ENCODE measurements at regions not wholly inside any gene's neighbourhood (a gene's known extent, or its start where the extent isn't known, plus 50 kb on each side); places are given as distances from the start of the nearest gene placed in this dataset.

DNA sequence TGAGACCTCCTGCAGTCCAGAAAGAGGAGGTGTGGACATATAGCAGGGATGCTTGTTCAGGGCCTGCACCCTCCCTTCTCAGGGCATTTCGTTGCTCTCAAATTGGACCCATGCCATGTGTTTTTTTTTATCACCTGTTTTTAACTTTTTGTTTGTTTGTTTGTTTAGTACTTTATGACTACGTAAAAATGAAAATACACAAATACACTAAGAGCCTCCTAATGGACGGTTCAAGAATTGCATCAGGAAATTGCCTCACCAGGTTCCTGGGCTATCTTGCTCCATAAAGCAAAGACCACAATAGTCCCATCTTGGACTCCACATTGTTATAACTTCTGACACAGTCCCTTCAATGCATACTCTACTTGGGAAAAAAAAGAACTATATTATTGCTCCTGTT, 1685.9 kb upstream of the TENM3 start:
- H3K79me2 ChIP-seq (ENCODE audit: insufficient read depth, low read length): no peaks in the 10 kb centered on the region
- no peaks in the 10 kb centered on the region for H3K9me3 ChIP-seq (ENCODE audit: control insufficient read depth in 1 of 2, insufficient read depth in 1 of 2, low read depth in 1 of 2, low read length in 2 of 2)
- BruUV-seq (replicated peaks): no TSS peak
- TF ChIP-seq RAD21 (IDR thresholded peaks at IDR 0.05; ENCODE audit: low read depth) (peak; percentile 30), ELF1 (IDR thresholded peaks at IDR 0.05; ENCODE audit: borderline replicate concordance, low read depth) (no peak), CEBPB (IDR thresholded peaks at IDR 0.05; ENCODE audit: low read depth) (no peak), FOSL1 (IDR thresholded peaks at IDR 0.05; ENCODE audit: low read depth) (0 out of 2 replicates have a peak, but pooled peaks have one; percentile 9), JUND (IDR thresholded peaks at IDR 0.05) (no peak), ZFX (IDR thresholded peaks at IDR 0.05) (no peak), CBX3 (IDR thresholded peaks at IDR 0.05; ENCODE audit: low read depth) (no peak), SP1 (IDR thresholded peaks at IDR 0.05; ENCODE audit: low read depth) (no peak)
- TF ChIP-seq, protein P1, sequence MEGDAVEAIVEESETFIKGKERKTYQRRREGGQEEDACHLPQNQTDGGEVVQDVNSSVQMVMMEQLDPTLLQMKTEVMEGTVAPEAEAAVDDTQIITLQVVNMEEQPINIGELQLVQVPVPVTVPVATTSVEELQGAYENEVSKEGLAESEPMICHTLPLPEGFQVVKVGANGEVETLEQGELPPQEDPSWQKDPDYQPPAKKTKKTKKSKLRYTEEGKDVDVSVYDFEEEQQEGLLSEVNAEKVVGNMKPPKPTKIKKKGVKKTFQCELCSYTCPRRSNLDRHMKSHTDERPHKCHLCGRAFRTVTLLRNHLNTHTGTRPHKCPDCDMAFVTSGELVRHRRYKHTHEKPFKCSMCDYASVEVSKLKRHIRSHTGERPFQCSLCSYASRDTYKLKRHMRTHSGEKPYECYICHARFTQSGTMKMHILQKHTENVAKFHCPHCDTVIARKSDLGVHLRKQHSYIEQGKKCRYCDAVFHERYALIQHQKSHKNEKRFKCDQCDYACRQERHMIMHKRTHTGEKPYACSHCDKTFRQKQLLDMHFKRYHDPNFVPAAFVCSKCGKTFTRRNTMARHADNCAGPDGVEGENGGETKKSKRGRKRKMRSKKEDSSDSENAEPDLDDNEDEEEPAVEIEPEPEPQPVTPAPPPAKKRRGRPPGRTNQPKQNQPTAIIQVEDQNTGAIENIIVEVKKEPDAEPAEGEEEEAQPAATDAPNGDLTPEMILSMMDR (IDR thresholded peaks at IDR 0.05 in 2 of 3, conservative IDR thresholded peaks at IDR 0.05 in 1 of 3; ENCODE audit: borderline replicate concordance in 1 of 3, insufficient read depth in 1 of 3, low read depth in 2 of 3, low read length in 2 of 3): peak; percentile 5 to 59 (median 52); a peak in 4 of 6 replicates
- H3K36me3 ChIP-seq (ENCODE audit: control insufficient read depth in 1 of 2, insufficient read depth in 2 of 2, low read length in 2 of 2): no peaks in the 10 kb centered on the region
- intact Hi-C loops (cut with micrococcal nuclease): loop anchor here (10.0 kb wide), 1 partner anchor 1963 kb away; no protein-coding TSS in a partner anchor
- ATAC-seq (peak; percentile 71; the same call in 1 of the 2 replicates), DNase-seq (ENCODE audit: low read depth, low spot score) (peak; percentile 15)
- H3K4me3 ChIP-seq (replicated peaks in 1 of 2; ENCODE audit: low read depth in 1 of 2, low read length in 2 of 2): no peak overlapping the region
- H3K9me2 ChIP-seq (ENCODE audit: insufficient read depth): no peaks in the 10 kb centered on the region
- ChIA-PET RAD21 (ENCODE audit: low non-redundant PET in 1 of 2, low total read pairs in 2 of 2, uncharacterized antibody in 2 of 2, unreplicated experiment in 2 of 2) (no interaction called here), POLR2A (no interaction called here), CTCF (no interaction called here)
- no peaks in the 10 kb centered on the region for H3K4me1 ChIP-seq (ENCODE audit: control insufficient read depth in 1 of 2, insufficient read depth in 2 of 2, low read length in 2 of 2)
- H4K20me1 ChIP-seq (ENCODE audit: insufficient read depth): no peaks in the 10 kb centered on the region
- H3K9ac ChIP-seq (ENCODE audit: low read length): no peak overlapping the region
- no peak overlapping the region for H3K4me2 ChIP-seq (ENCODE audit: low read length)
- H2AFZ ChIP-seq (ENCODE audit: low read depth, low read length, poor library complexity, severe bottlenecking): peak overlapping the region; percentile 11
- H3K27me3 ChIP-seq (ENCODE audit: insufficient read depth, low read length): no peaks in the 10 kb centered on the region
- no peak overlapping the region for H3K27ac ChIP-seq (ENCODE audit: low read depth, low read length)

DNA sequence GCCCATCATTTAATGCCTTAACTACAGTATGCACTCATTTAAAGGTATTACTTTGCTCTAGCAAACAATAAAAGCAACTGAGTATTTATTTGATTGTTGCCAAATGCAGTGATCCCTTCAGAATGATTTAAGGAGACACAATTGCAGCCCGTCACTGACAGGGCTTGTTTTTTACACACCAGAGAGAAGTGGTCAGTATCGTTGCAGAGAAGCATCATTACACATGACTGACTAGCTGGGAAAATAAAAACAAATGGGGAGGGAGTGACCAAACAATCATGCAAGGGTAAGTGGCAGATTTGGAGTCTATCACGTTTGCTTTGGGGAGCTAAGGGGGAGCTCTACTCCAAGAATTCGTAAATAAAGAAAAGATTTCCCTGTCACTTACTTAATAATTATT, 1685.3 kb upstream of the TENM3 start:
- Histone ChIP-seq H3K9ac (ENCODE audit: low read length) (no peak overlapping the region), H3K27ac (ENCODE audit: low read depth, low read length) (no peak overlapping the region), H3K4me2 (ENCODE audit: low read length) (no peak overlapping the region), H3K4me3 (replicated peaks in 1 of 2; ENCODE audit: low read depth in 1 of 2, low read length in 2 of 2) (no peak overlapping the region), H3K9me3 (ENCODE audit: control insufficient read depth in 1 of 2, insufficient read depth in 1 of 2, low read depth in 1 of 2, low read length in 2 of 2) (no peaks in the 10 kb centered on the region), H3K4me1 (ENCODE audit: control insufficient read depth in 1 of 2, insufficient read depth in 2 of 2, low read length in 2 of 2) (no peaks in the 10 kb centered on the region), H3K27me3 (ENCODE audit: insufficient read depth, low read length) (no peaks in the 10 kb centered on the region), H4K20me1 (ENCODE audit: insufficient read depth) (no peaks in the 10 kb centered on the region), H3K79me2 (ENCODE audit: insufficient read depth, low read length) (no peaks in the 10 kb centered on the region), H2AFZ (ENCODE audit: low read depth, low read length, poor library complexity, severe bottlenecking) (no peak overlapping the region), H3K36me3 (ENCODE audit: control insufficient read depth in 1 of 2, insufficient read depth in 2 of 2, low read length in 2 of 2) (no peaks in the 10 kb centered on the region), H3K9me2 (ENCODE audit: insufficient read depth) (no peaks in the 10 kb centered on the region)
- no TSS peak for BruUV-seq (replicated peaks)
- TF ChIP-seq, protein P1 (IDR thresholded peaks at IDR 0.05 in 2 of 3, conservative IDR thresholded peaks at IDR 0.05 in 1 of 3; ENCODE audit: borderline replicate concordance in 1 of 3, insufficient read depth in 1 of 3, low read depth in 2 of 3, low read length in 2 of 3): no peak
- no peak for TF ChIP-seq TCF7L2 (IDR thresholded peaks at IDR 0.05; ENCODE audit: borderline replicate concordance, extremely low read depth, insufficient read depth, insufficient read length)
- no peak for TF ChIP-seq POLR2A (IDR thresholded peaks at IDR 0.05; ENCODE audit: borderline replicate concordance, extremely low read depth, insufficient read depth, insufficient read length)
- no peak for TF ChIP-seq CEBPB (IDR thresholded peaks at IDR 0.05; ENCODE audit: low read depth)
- no peak for TF ChIP-seq SRF (IDR thresholded peaks at IDR 0.05; ENCODE audit: low read depth)
- TF ChIP-seq, protein P2, sequence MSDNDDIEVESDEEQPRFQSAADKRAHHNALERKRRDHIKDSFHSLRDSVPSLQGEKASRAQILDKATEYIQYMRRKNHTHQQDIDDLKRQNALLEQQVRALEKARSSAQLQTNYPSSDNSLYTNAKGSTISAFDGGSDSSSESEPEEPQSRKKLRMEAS (IDR thresholded peaks at IDR 0.05): no peak
- no peak for TF ChIP-seq ZFX (IDR thresholded peaks at IDR 0.05)
- no peak for TF ChIP-seq SP1 (IDR thresholded peaks at IDR 0.05; ENCODE audit: low read depth)
- TF ChIP-seq EZH2phosphoT487 (IDR thresholded peaks at IDR 0.05; ENCODE audit: borderline replicate concordance): no peak
- no peak for TF ChIP-seq YY1 (IDR thresholded peaks at IDR 0.05; ENCODE audit: extremely low read depth, insufficient replicate concordance, low read depth, low read length)
- TF ChIP-seq RAD21 (IDR thresholded peaks at IDR 0.05; ENCODE audit: low read depth): no peak
- no peak for TF ChIP-seq JUND (IDR thresholded peaks at IDR 0.05)
- no peak for TF ChIP-seq ELF1 (IDR thresholded peaks at IDR 0.05; ENCODE audit: borderline replicate concordance, low read depth)
- CTCF ChIA-PET: no interaction called here
- DNase-seq (ENCODE audit: low read depth, low spot score) (no peak), ATAC-seq (no peak)
- intact Hi-C loops (cut with micrococcal nuclease): loop anchor here (10.0 kb wide), 1 partner anchor 1963 kb away; no protein-coding TSS in a partner anchor
- POLR2A ChIA-PET: no interaction called here
- RAD21 ChIA-PET (ENCODE audit: low non-redundant PET in 1 of 2, low total read pairs in 2 of 2, uncharacterized antibody in 2 of 2, unreplicated experiment in 2 of 2): no interaction called here

Data from HCT116 (cell line).